Activated CD4-positive, alpha-beta T cell treated with anti-CD3 and anti-CD28 coated beads, Interleukin-2, amount 50 U/mL, for 1 hour (primary cell): ENCODE measurements at regions not wholly inside any gene's neighbourhood (a gene's known extent, or its start where the extent isn't known, plus 50 kb on each side); places are given as distances from the start of the nearest gene placed in this dataset.

ENCODE experiments used
- DNase-seq: peaks from one replicate; pipeline ENCODE4 v3.0.0-alpha.2; 2020

DNA sequence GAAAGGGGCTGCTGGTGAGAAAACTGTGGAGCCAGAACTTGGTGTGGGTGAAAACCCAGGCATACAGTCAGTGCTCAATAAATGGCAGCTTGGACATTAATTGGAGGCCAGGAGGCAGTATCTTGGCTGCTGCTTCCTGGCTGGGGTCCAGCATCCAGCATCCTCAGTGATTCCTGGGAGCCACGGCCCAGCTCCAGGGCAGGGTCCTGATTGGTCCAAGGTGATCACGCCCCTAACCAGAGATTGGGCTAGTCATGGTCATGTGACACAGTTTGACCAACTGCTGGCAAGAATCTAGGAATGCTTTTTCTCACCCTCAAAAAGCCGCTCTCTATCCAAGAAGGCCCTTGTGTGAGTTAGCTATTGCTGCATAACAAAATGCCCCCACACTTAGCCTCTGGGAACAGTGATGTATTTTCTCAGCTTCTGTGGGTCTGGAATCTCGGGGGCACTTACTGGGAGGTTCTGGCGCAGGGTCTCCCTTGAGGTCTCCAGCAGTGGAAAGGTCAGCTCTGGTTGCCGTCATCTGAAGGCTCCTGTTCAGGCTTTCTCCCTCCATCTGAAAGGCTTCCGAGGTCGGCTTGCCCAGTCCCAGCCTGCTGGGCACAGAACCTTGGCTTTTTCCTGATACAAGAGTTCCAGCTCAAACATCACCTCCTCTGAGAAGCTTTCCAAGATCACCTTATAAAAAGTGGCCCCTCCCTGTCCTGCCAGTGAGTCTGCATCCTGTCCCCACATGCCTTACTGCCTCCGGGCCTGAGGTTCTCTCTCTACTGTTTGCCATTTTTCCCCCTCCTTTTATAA, 119.2 kb upstream of the NCOR2 start:
- no peak for DNase-seq

- no peak for DNase-seq
Observed at GRCh38 chr12:124685689-124686369, 118.4 kb upstream of the NCOR2 start.

DNA sequence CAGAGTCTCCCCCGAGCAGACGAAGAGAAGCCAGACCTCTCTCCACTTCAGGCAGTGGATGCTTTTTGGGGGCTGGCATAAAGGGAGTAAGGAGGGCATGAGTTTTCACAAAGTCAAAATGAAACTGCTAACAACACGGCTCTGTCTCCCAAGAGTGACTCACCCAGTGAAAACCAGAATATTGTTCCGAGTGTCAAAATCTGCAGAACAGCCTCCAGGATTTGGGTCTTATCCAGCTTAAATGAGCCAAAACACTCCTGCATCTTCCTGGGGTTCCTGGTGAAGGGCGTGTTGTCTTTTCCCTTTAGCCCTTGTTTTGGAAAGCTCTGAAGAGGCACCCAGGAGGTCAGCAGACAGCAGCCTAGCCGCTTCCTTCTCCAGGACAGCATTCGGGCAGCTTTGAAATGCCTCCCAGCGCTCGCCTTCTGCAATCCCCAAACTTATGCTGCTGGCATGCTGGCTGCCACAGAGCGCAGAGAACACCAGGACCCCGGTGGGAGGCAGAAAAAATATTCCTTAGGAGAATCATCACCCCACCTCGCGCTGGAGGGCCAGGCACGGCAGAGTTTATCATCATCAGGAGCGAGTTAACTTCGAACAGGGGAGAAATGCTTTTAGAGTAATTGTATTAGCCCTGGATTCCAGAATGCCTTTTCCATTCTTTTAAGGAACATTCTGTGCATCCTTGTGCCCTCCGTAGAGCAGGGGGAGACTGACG, 117.7 kb upstream of the NCOR2 start:
- no peak for DNase-seq

DNA sequence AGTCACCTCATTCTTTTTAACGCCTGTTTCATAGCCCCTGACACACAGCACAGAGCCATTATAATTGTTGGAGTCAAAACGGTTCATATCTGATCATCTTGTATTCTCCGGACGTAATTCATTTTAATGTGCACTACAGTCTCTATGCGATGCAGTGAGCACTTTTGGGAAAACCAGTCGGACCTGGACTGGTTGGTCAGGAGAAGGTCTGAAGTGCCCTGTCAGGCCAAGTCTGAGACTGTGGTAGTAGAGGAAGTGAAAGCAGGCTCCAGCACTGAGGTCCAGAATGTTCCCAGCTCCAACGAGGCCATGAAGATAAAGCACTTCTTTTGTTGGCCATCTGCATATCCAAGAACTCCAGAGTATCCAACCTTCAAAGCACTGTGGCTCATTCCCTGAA, 117.1 kb upstream of the NCOR2 start:
- no peak for DNase-seq

GRCh38 chr12:124683152-124684124, 116.0 kb upstream of the NCOR2 start:
- DNase-seq = no peak

DNA sequence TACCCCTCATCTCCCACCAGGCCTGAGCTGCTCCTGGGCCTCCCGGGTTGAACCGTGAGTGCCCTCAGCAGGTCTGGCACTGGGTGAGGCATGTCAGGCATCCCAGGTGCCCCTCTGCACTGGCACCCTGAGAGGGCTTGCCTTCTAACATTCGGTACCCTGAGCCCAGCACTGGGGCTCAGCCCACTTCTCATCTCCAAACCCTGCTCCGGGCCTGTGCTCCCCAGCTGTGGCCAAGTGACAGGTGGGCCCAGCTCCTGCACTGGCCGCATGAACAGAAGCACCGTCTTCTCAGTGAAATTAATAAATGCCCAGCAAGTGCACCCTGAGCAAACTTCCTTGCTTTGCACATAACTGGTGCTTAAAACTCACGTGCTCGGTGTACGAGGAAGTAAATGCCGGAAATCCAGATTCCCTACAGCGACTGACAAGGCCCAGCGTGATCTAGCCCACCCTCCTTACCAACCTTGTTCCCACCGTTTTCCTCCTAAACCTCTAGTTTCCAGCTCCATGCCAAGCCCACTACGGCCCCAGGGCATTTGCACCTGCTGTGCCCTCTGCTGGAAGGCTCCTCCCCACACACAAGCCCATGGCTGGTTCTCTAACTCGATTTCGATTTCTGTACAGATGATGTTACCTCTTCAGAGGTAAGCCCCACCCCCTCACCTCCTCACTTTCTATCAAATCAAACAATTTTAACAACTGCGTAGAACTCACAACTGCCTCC, 115.2 kb upstream of the NCOR2 start:
- DNase-seq = no peak

GRCh38 chr12:124681779-124682391, 114.5 kb upstream of the NCOR2 start:
- DNase-seq = no peak

- DNase-seq = no peak
Observed at GRCh38 chr12:124680863-124681778, 113.7 kb upstream of the NCOR2 start.

- DNase-seq = no peak
Observed at GRCh38 chr12:124679533-124680371, 112.3 kb upstream of the NCOR2 start.

DNA sequence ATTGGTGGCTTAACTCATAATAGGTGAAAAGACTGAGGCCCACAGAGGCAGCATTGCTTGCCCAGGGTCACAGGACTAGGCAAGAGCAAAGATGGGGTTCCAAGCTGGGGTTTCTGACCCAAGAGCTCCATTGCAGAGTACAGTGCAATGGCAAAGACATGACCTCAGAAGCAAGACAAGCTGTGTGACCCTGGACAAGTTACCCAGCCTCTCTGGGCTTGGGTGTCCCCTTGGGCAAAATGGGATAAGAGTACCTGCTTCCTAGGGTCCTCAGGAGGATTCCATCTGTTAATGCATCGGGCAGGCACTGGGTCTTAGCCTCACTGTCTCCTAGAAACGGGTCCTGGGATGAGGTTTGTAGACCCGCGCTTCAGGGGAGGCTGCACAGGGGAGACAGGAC, 111.6 kb upstream of the NCOR2 start:
- no peak for DNase-seq

DNA sequence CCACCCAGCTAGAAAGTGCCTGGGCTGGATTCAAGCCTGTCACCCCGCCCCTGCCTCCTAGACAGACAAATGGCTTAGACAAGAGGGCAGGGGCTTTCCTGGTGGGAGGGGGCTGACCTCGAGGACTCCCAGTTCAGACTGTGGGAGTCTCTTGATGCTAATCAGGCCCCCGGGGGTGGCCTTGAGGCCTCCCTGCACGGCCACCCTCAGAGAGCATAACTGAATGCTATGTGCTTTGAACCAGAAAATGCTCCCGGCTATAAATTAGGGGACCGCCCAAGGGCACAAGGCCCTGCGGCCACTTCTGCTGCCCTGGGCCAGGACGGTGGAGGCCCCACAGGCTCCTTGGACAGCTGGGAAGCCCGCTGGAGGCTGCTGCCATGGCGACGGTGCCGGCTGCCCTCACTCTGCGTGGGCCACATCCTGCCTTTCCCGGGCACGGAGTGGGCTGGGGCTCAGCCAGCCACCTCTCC, 111.0 kb upstream of the NCOR2 start:
- no peak for DNase-seq

DNA sequence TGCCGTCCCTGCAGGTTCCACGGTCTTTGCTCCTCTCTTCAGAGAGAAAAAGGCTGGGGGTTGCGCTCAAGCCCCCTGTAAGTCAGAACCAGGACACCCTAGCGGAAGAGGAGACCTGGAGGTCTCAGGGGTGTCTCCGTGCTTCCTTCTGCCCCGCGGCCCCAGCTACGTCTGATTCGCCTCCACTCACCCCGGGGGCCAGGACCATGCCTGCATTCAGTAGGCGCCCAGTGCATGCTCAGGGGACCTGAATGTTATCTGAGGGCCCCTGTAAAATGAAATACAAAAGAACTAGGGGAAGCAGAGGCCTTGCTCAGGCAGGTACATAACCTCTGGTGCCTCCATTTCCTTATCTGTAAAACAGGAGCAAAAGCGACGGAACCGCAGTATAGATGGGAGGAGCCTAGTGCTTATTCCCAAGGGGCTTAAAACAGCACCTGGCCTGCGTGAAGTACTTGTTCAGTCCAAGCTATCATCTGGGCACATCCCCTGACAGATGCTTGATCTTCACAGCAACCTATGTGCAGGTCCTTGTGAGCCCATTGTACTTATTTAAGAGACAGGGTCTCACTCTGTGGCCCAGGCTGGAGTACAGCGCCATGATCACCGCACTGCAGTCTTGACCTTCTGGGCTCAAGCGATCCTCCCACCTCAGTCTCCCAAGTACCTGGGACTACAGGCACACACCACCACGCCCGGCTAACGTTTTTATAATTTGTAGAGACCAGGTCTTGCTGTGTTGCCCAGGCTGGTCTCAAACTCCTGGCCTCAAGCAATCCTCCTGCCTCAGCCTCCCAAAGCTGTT, 110.3 kb upstream of the NCOR2 start:
- no peak for DNase-seq

- no peak for DNase-seq
Observed at GRCh38 chr12:124676714-124677462, 109.5 kb upstream of the NCOR2 start.

DNA sequence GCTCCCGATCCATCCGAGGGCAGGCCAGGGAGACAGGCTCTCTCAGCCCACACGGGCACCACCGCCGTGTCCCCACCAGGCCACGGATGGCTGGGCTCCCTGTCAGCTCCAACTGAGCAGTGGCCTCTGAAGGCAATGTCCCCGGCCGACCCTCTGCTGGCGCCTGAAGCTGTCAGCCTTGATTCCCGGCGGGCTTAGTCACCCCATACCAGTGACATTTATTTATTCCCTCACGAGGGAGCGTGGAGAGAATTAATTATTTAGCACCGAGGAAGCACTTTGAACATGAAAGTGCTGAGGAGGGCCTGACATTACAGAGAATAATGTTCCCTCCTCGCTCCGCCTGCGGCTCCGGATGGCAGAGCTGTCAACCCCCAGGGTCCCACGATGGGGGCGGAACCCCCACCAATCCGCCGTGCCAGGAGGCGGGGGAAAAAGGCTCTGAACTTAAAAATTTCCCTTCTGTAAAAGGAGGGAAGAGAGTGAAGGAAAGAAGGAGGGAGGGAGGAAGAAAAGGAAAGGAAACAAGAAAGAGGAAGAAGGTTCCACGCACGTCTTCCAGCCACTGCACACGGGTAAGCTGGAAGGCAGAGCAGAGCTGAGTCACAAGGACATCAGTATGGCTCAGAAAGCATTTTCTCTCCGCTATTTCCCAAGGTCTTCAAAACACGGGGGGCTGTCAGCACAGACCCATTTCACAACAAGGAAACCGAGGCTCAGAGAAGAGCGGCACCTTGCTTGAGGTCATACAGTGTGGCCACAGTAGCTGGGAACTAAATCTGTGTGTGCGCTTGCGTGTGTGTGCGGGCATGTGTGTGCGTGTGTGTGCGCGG, 108.7 kb upstream of the NCOR2 start:
- no peak for DNase-seq

DNA sequence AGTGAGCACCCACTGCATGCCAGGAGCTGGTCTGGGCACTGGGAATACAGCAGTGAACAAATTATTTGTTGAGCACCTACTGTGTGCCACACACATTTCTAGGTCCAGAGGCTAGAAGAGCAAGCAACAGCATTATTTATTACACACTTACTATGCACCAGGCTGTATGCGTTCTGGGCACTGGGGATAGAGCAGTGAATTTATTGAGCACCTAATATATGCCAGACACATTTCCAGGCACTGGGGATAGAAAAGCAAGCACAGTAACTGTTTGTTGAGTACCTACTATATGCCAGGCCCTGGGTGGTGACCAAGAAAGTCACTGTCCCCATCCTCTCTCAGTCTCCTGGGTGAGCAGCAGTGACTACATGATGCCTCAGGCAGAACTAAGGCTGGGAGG, 107.5 kb upstream of the NCOR2 start:
- no peak for DNase-seq

GRCh38 chr12:124673801-124674617, 106.6 kb upstream of the NCOR2 start:
- no peak for DNase-seq
